HCT116 (cell line): ENCODE measurements at regions not wholly inside any gene's neighbourhood (a gene's known extent, or its start where the extent isn't known, plus 50 kb on each side); places are given as distances from the start of the nearest gene placed in this dataset.

ENCODE experiments used
- ATAC-seq: fragments of 200-7000 bp; cut with Tn5 transposase; 2 replicates; pipeline ENCODE4 v1.9.1; 2020; ENCODE audit warnings: mild to moderate bottlenecking, moderate library complexity
- BruUV-seq: library from RNA; stranded (reverse); fragments of 400-500 nt; replicated peaks from 2 replicates; lab custom pipeline; 2021; lab: Mats Ljungman, UMichigan
- CTCF ChIA-PET: fragments of 300-600 bp; sonication (Branson Sonifier 250); formaldehyde crosslinking; loops from one replicate; lab custom pipeline; 2021; ENCODE audit warnings: antibody characterized with exemption; lab: Charles Lee
- POLR2A ChIA-PET: fragments of 300-600, 350-600 bp; sonication (Branson Sonifier 250); formaldehyde crosslinking; loops from one replicate; lab custom pipeline; 2021; ENCODE audit warnings: antibody characterized with exemption; lab: Charles Lee
- RAD21 ChIA-PET, 2 experiments: fragments of 300-600 bp; sonication (Branson Sonifier 250); formaldehyde crosslinking; loops; one replicate each; lab custom pipeline; 2023; ENCODE audit warnings: low total read pairs in 2 of 2; ENCODE audit not compliant: uncharacterized antibody in 2 of 2, unreplicated experiment in 2 of 2, low non-redundant PET in 1 of 2; lab: Charles Lee
- DNase-seq: peaks from one replicate; pipeline ENCODE4 v3.0.0-alpha.2; 2010; ENCODE audit warnings: low read depth, low spot score
- H2AFZ ChIP-seq: fragments of 200-600 bp; shearing (Covaris generic), sonication (generic); 2 replicates; pipeline ENCODE4 v1.6.1; 2017; ENCODE audit warnings: low read depth, mixed run types, mixed read lengths, antibody characterized with exemption, low read length; ENCODE audit not compliant: poor library complexity, severe bottlenecking
- H3K27ac ChIP-seq: 2 replicates; pipeline ENCODE4 v1.5.1; 2012; ENCODE audit warnings: low read depth, low read length
- H3K27me3 ChIP-seq: fragments of 200-600 bp; sonication (generic); 2 replicates; pipeline ENCODE4 v1.6.1; 2016; ENCODE audit warnings: mixed run types, low read length, mixed read lengths; ENCODE audit not compliant: insufficient read depth
- H3K36me3 ChIP-seq, 2 experiments: fragments of 200-500 bp in 1 of 2; fragments of 200-600 bp in 1 of 2; sonication (Bioruptor generic) in 1 of 2; sonication (generic) in 1 of 2; 2 replicates each; pipeline versions ENCODE4 v1.5.1 to v1.6.1; 2014 to 2016; ENCODE audit warnings: low read length in 2 of 2, inconsistent platforms in 1 of 2, mixed read lengths in 1 of 2, mixed run types in 1 of 2; ENCODE audit not compliant: insufficient read depth in 2 of 2, control insufficient read depth in 1 of 2
- H3K4me1 ChIP-seq, 2 experiments: fragments of 200-600 bp in 1 of 2; sonication (generic) in 1 of 2; 2 replicates each; pipeline versions ENCODE4 v1.5.1 to v1.6.1; 2012 to 2017; ENCODE audit warnings: low read length in 2 of 2, inconsistent platforms in 1 of 2, mild to moderate bottlenecking in 1 of 2, mixed read lengths in 1 of 2, mixed run types in 1 of 2, moderate library complexity in 1 of 2; ENCODE audit not compliant: insufficient read depth in 2 of 2, control insufficient read depth in 1 of 2
- H3K4me2 ChIP-seq: fragments of 200-600 bp; sonication (generic); 2 replicates; pipeline ENCODE4 v1.6.1; 2017; ENCODE audit warnings: mixed run types, low read length, mixed read lengths
- H3K4me3 ChIP-seq, 2 experiments: fragments of 200-600 bp in 1 of 2; sonication (generic) in 1 of 2; replicated peaks in 1 of 2; 2 replicates each; pipeline ENCODE4 v1.5.1; 2011 to 2016; ENCODE audit warnings: low read length in 2 of 2, control low read depth in 1 of 2, low read depth in 1 of 2, mild to moderate bottlenecking in 1 of 2, mixed read lengths in 1 of 2, mixed run types in 1 of 2
- H3K79me2 ChIP-seq: fragments of 200-600 bp; sonication (generic); 2 replicates; pipeline ENCODE4 v1.6.1; 2017; ENCODE audit warnings: mild to moderate bottlenecking, mixed run types, low read length, moderate library complexity, mixed read lengths; ENCODE audit not compliant: insufficient read depth
- H3K9ac ChIP-seq: fragments of 200-600 bp; sonication (generic); 2 replicates; pipeline ENCODE4 v1.6.1; 2016; ENCODE audit warnings: low read length, mixed read lengths
- H3K9me2 ChIP-seq: fragments of 200-600 bp; sonication (generic), shearing (Covaris generic); 2 replicates; pipeline ENCODE4 v1.6.1; 2017; ENCODE audit warnings: mixed run types, mild to moderate bottlenecking, moderate library complexity; ENCODE audit not compliant: insufficient read depth
- H3K9me3 ChIP-seq, 2 experiments: fragments of 200-500 bp in 1 of 2; fragments of 200-600 bp in 1 of 2; sonication (Bioruptor generic) in 1 of 2; sonication (generic) in 1 of 2; 2 replicates each; pipeline ENCODE4 v1.6.1; 2014 to 2017; ENCODE audit warnings: low read length in 2 of 2, mixed read lengths in 2 of 2, inconsistent platforms in 1 of 2, low read depth in 1 of 2, mild to moderate bottlenecking in 1 of 2, mixed run types in 1 of 2, moderate library complexity in 1 of 2; ENCODE audit not compliant: control insufficient read depth in 1 of 2, insufficient read depth in 1 of 2
- H4K20me1 ChIP-seq: fragments of 200-600 bp; sonication (generic), shearing (Covaris generic); 2 replicates; pipeline ENCODE4 v1.6.1; 2017; ENCODE audit warnings: mixed run types, mild to moderate bottlenecking, moderate library complexity; ENCODE audit not compliant: insufficient read depth
- CEBPB ChIP-seq: IDR thresholded peaks from 2 replicates; pipeline ENCODE4 v1.6.1; 2012; ENCODE audit warnings: low read depth
- CTCF ChIP-seq, 3 experiments: fragments of 200-600 bp in 1 of 3; sonication (generic) in 1 of 3; IDR thresholded peaks in 2 of 3; conservative IDR thresholded peaks in 1 of 3; 2 replicates each; pipeline ENCODE4 v1.5.1; 2012 to 2017; ENCODE audit warnings: low read depth in 2 of 3, low read length in 2 of 3, antibody characterized with exemption in 1 of 3, borderline replicate concordance in 1 of 3, control low read depth in 1 of 3, mild to moderate bottlenecking in 1 of 3, mixed read lengths in 1 of 3, mixed run types in 1 of 3, moderate library complexity in 1 of 3; ENCODE audit not compliant: insufficient read depth in 1 of 3
- EGR1 ChIP-seq: IDR thresholded peaks from 2 replicates; pipeline ENCODE4 v1.6.1; 2012; ENCODE audit warnings: low read depth
- ELF1 ChIP-seq: IDR thresholded peaks from 2 replicates; pipeline ENCODE4 v1.6.1; 2012; ENCODE audit warnings: low read depth, borderline replicate concordance
- EZH2 ChIP-seq: fragments of 200-600 bp; sonication (generic); IDR thresholded peaks from 2 replicates; pipeline ENCODE4 v1.6.1; 2017; ENCODE audit warnings: antibody characterized with exemption, mixed run types
- EZH2phosphoT487 ChIP-seq: fragments of 200-600 bp; IDR thresholded peaks from 2 replicates; pipeline ENCODE4 v1.6.1; 2018; ENCODE audit warnings: antibody characterized with exemption, borderline replicate concordance
- FOSL1 ChIP-seq: IDR thresholded peaks from 2 replicates; pipeline ENCODE4 v1.6.1; 2012; ENCODE audit warnings: low read depth
- JUND ChIP-seq: IDR thresholded peaks from 2 replicates; pipeline ENCODE4 v1.6.1; 2012
- POLR2A ChIP-seq: IDR thresholded peaks from 2 replicates; pipeline ENCODE4 v1.7.0; 2011; ENCODE audit warnings: borderline replicate concordance; ENCODE audit not compliant: insufficient read depth, insufficient read length; ENCODE audit errors: extremely low read depth
- RAD21 ChIP-seq: IDR thresholded peaks from 2 replicates; pipeline ENCODE4 v1.6.1; 2012; ENCODE audit warnings: low read depth, mild to moderate bottlenecking
- SIN3A ChIP-seq: IDR thresholded peaks from 2 replicates; pipeline ENCODE4 v1.6.1; 2012; ENCODE audit warnings: low read depth
- SP1 ChIP-seq: IDR thresholded peaks from 2 replicates; pipeline ENCODE4 v1.6.1; 2012; ENCODE audit warnings: low read depth
- SRF ChIP-seq: IDR thresholded peaks from 2 replicates; pipeline ENCODE4 v1.6.1; 2012; ENCODE audit warnings: low read depth
- TCF7L2 ChIP-seq: IDR thresholded peaks from 2 replicates; pipeline ENCODE4 v1.7.0; 2011; ENCODE audit warnings: borderline replicate concordance, inconsistent platforms; ENCODE audit not compliant: insufficient read depth, insufficient read length; ENCODE audit errors: extremely low read depth
- YY1 ChIP-seq: IDR thresholded peaks from 2 replicates; pipeline ENCODE4 v1.6.1; 2011; ENCODE audit warnings: low read length, low read depth, moderate library complexity, mild to moderate bottlenecking; ENCODE audit not compliant: insufficient replicate concordance; ENCODE audit errors: extremely low read depth
- ZBTB33 ChIP-seq: IDR thresholded peaks from 2 replicates; pipeline ENCODE4 v1.6.1; 2011; ENCODE audit warnings: mild to moderate bottlenecking, low read length, moderate library complexity; ENCODE audit not compliant: insufficient replicate concordance; ENCODE audit errors: extremely low read depth
- ZFX ChIP-seq: fragments of 450-650 bp; IDR thresholded peaks from 2 replicates; pipeline ENCODE4 v1.6.1; 2017
- ZNF274 ChIP-seq: fragments of 200-500 bp; sonication (Bioruptor generic); IDR thresholded peaks from 2 replicates; pipeline ENCODE4 v1.6.1; 2014; ENCODE audit warnings: mild to moderate bottlenecking, low read depth, low read length, inconsistent platforms
- intact Hi-C: fragments of 100-400 bp; cut with micrococcal nuclease; formaldehyde crosslinking; loops from 2 replicates; pipeline ENCODE4 v1.10.0; 2022

- peak; percentile 66 for ATAC-seq
- TF ChIP-seq FOSL1 (peak; percentile 51), TCF7L2 (peak; percentile 15), JUND (peak; percentile 63), CEBPB (no peak), SP1 (peak; percentile 38; the same call in 1 of the 2 replicates)
- TF ChIP-seq, all 23 proteins: peak for 4
- ChIA-PET POLR2A (no interaction called here), RAD21 (no interaction called here), CTCF (no interaction called here)
- H2AFZ ChIP-seq, result peak overlapping the region; percentile 38
- H3K4me1 ChIP-seq, result peaks cover 0 to 6% of the 10 kb centered on the region in 2 experiments; a peak in 1 of 4 replicates
- no peaks in the 10 kb centered on the region for H3K27me3 ChIP-seq
- H3K9ac ChIP-seq, result no peak overlapping the region
- no peaks in the 10 kb centered on the region for H4K20me1 ChIP-seq
- no peaks in the 10 kb centered on the region for H3K36me3 ChIP-seq
- no peaks in the 10 kb centered on the region for H3K9me3 ChIP-seq
- H3K4me2 ChIP-seq, result peak overlapping the region; percentile 22; the same call in 1 of the 2 replicates
- intact Hi-C loops, result no loop called here
- H3K27ac ChIP-seq, result no peak overlapping the region
- H3K4me3 ChIP-seq, result no peak overlapping the region
- H3K79me2 ChIP-seq, result no peaks in the 10 kb centered on the region
- BruUV-seq, result no TSS peak
- H3K9me2 ChIP-seq, result no peaks in the 10 kb centered on the region
- peak; percentile 29 for DNase-seq
These were observed 685.4 kb upstream of the NRXN1 start for GRCh38 chr2:51717312-51717711.

GRCh38 chr2:51711766-51712165, 679.8 kb upstream of the NRXN1 start:
- no TSS peak for BruUV-seq
- Histone ChIP-seq H3K79me2 (no peaks in the 10 kb centered on the region), H3K4me1 (no peaks in the 10 kb centered on the region), H3K4me2 (no peak overlapping the region), H3K27ac (no peak overlapping the region), H3K9me2 (no peaks in the 10 kb centered on the region), H3K9me3 (no peaks in the 10 kb centered on the region), H3K4me3 (no peak overlapping the region), H2AFZ (no peak overlapping the region), H3K9ac (no peak overlapping the region), H4K20me1 (no peaks in the 10 kb centered on the region), H3K27me3 (no peaks in the 10 kb centered on the region), H3K36me3 (no peaks in the 10 kb centered on the region)
- ATAC-seq (no peak), DNase-seq (no peak)
- CTCF ChIA-PET, result no interaction called here
- RAD21 ChIA-PET, result no interaction called here
- POLR2A ChIA-PET, result no interaction called here
- intact Hi-C loops, result loop anchor here (5.0 kb wide), 1 partner anchor 1174 kb away; no protein-coding TSS in a partner anchor
- no peak for TF ChIP-seq JUND
- no peak for TF ChIP-seq ZFX
- TF ChIP-seq SP1, result no peak
- TF ChIP-seq EGR1, result no peak
- no peak for TF ChIP-seq EZH2
- TF ChIP-seq YY1, result no peak
- TF ChIP-seq TCF7L2, result no peak
- no peak for TF ChIP-seq CEBPB
- no peak for TF ChIP-seq CTCF (IDR thresholded peaks at IDR 0.05 in 2 of 3, conservative IDR thresholded peaks at IDR 0.05 in 1 of 3; ENCODE audit: borderline replicate concordance in 1 of 3, insufficient read depth in 1 of 3, low read depth in 2 of 3, low read length in 2 of 3)
- no peak for TF ChIP-seq POLR2A
- no peak for TF ChIP-seq RAD21
- TF ChIP-seq ELF1, result no peak
- TF ChIP-seq ZNF274, result no peak
- TF ChIP-seq EZH2phosphoT487, result no peak
- TF ChIP-seq SIN3A, result no peak
- TF ChIP-seq SRF, result no peak
- TF ChIP-seq ZBTB33, result no peak
